ENCODE measurements at regions not wholly inside any gene's neighbourhood (a gene's known extent, or its start where the extent isn't known, plus 50 kb on each side); places are given as distances from the start of the nearest gene placed in this dataset.

DNA sequence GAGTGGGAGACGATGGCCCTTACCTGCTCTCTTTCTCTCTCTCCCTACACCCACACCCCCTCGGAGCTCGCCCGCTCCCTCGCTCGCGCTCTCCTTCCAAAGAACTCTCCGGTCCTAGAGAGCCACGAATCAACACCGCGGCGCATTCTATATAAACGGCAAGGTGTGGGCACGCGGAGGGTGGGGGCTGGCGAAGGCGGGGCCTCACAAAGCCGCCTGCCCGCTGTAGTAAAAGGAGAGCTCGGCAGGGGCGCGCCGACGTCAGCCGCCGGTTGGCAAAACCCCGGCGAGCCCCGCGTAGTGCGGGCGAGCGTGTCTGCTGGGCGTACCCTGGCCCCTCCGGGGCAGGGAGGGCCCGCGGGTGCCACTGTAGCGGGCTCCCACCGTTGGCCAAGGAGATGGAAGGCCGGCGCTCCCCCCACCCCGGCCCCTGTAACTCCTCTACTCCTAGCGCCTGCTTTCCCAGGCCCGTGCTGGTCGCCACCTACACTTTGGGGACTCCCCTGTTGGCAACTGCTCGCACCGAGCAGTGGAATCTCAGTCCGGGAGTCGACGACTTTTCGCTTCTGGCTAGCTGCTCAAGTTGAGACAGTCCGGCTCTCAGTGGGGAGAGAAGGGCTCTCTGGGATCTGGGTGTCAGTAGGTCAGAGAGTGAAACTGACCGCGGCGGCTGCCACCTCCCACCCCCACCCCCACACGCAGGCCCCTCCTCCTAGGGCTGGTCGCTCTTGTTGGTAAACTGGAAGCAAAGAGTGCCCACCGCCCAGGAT, 325.5 kb upstream of the F9 start:
- TF ChIP-seq CTCF (IDR thresholded peaks at IDR 0.05) (no peak), EZH2 (IDR thresholded peaks at IDR 0.05; ENCODE audit: borderline replicate concordance, insufficient read depth, low read depth, low read length, poor library complexity, severe bottlenecking) (no peak)
